ENCODE measurements at regions not wholly inside any gene's neighbourhood (a gene's known extent, or its start where the extent isn't known, plus 50 kb on each side); places are given as distances from the start of the nearest gene placed in this dataset.

GRCh38 chr9:108083160-108083750 lies 593.7 kb upstream of the KLF4 start:
- TF ChIP-seq, protein P1, sequence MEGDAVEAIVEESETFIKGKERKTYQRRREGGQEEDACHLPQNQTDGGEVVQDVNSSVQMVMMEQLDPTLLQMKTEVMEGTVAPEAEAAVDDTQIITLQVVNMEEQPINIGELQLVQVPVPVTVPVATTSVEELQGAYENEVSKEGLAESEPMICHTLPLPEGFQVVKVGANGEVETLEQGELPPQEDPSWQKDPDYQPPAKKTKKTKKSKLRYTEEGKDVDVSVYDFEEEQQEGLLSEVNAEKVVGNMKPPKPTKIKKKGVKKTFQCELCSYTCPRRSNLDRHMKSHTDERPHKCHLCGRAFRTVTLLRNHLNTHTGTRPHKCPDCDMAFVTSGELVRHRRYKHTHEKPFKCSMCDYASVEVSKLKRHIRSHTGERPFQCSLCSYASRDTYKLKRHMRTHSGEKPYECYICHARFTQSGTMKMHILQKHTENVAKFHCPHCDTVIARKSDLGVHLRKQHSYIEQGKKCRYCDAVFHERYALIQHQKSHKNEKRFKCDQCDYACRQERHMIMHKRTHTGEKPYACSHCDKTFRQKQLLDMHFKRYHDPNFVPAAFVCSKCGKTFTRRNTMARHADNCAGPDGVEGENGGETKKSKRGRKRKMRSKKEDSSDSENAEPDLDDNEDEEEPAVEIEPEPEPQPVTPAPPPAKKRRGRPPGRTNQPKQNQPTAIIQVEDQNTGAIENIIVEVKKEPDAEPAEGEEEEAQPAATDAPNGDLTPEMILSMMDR (conservative IDR thresholded peaks at IDR 0.05; ENCODE audit: low read depth, low read length) = no peak
- TF ChIP-seq RFX5 (IDR thresholded peaks at IDR 0.05; ENCODE audit: low read depth, low read length) (no peak), POLR2A (IDR thresholded peaks at IDR 0.05; ENCODE audit: low read depth, low read length) (no peak), RCOR1 (IDR thresholded peaks at IDR 0.05; ENCODE audit: insufficient replicate concordance, low read length) (no peak)
